ENCODE measurements at regions not wholly inside any gene's neighbourhood (a gene's known extent, or its start where the extent isn't known, plus 50 kb on each side); places are given as distances from the start of the nearest gene placed in this dataset.

DNA sequence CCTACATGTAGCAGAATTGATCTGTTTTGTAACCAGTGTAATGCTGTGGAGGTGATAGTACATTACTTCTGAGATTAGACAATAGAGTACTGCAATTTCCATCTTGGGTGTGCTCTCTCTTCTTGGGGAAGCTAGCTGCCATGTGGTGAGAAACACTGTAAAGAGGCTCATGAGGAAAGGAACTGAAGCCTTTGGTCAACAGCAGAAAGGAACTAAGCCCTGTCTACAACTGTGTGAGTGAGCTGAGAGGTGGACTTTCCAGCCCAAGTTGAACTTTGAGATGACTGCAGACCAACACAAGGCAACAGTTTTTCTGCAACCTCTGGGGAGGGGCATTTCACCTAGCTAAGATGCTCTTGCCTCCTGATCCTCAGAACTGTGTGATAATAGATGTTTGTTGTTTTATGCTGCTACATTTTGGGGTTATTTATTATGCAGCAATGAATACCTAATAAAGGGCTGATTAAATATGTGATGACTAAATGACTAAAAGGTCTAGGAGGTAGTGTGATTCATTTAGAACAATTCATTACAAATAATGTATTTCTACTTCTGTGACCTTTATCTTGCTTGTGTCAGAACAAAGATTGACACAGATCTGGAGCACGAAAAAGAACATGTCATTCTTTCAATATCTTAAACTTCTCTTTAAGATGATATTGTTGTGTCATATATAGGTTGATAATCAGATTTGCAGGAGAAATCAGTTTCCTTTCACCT lies 121.6 kb upstream of the THRB start:
- Histone ChIP-seq H3K4me3 (ENCODE audit: low read length) (no peak overlapping the region), H3K36me3 (ENCODE audit: control insufficient read depth, insufficient read depth, low read length) (no peaks in the 10 kb centered on the region), H3K27me3 (ENCODE audit: control insufficient read depth, insufficient read depth, low read length) (no peaks in the 10 kb centered on the region), H3K27ac (ENCODE audit: low read length) (no peak overlapping the region), H3K4me1 (ENCODE audit: control insufficient read depth, insufficient read depth, low read length) (no peaks in the 10 kb centered on the region), H3K9me3 (ENCODE audit: control insufficient read depth, insufficient read depth, low read length) (no peaks in the 10 kb centered on the region)
- DNase-seq (ENCODE audit: low read depth, low spot score), result no peak
- no CpG with 5 or more reads among the region's 1 CpG for WGBS (ENCODE audit: insufficient coverage, insufficient read length)

DNA sequence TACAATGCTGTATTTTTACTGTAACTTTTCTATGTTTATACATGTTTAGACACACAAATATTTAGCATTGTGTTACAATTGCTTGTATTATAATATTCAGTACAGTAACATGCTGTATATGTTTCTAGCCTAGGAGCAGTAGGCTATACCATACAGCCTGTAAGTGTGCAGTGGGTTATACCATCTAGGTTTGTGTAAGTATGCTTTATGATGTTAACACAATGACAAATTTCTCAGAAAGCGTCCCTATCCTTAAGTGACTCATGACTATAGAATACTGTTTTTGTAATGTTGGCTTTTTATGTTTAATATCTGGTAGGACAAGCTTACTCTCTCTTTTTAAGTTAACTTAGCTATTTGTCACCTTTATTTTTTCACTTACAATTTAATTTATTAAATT lies 127.5 kb upstream of the THRB start:
- no peaks in the 10 kb centered on the region for H3K4me1 ChIP-seq (ENCODE audit: control insufficient read depth, insufficient read depth, low read length)
- H3K9me3 ChIP-seq (ENCODE audit: control insufficient read depth, insufficient read depth, low read length), result no peaks in the 10 kb centered on the region
- no peaks in the 10 kb centered on the region for H3K27me3 ChIP-seq (ENCODE audit: control insufficient read depth, insufficient read depth, low read length)
- no peaks in the 10 kb centered on the region for H3K36me3 ChIP-seq (ENCODE audit: control insufficient read depth, insufficient read depth, low read length)
- H3K27ac ChIP-seq (ENCODE audit: low read length), result no peak overlapping the region
- DNase-seq (ENCODE audit: low read depth, low spot score), result no peak
- no peak overlapping the region for H3K4me3 ChIP-seq (ENCODE audit: low read length)
- no CpG with 5 or more reads among the region's 1 CpG for WGBS (ENCODE audit: insufficient coverage, insufficient read length)

GRCh38 chr3:24622696-24623225 lies 128.1 kb upstream of the THRB start:
- Histone ChIP-seq H3K9me3 (ENCODE audit: control insufficient read depth, insufficient read depth, low read length) (no peaks in the 10 kb centered on the region), H3K4me3 (ENCODE audit: low read length) (no peak overlapping the region), H3K4me1 (ENCODE audit: control insufficient read depth, insufficient read depth, low read length) (no peaks in the 10 kb centered on the region), H3K27ac (ENCODE audit: low read length) (no peak overlapping the region), H3K36me3 (ENCODE audit: control insufficient read depth, insufficient read depth, low read length) (no peaks in the 10 kb centered on the region), H3K27me3 (ENCODE audit: control insufficient read depth, insufficient read depth, low read length) (no peaks in the 10 kb centered on the region)
- no peak for DNase-seq (ENCODE audit: low read depth, low spot score)
- no CpG with 5 or more reads among the region's 3 CpGs for WGBS (ENCODE audit: insufficient coverage, insufficient read length)

DNA sequence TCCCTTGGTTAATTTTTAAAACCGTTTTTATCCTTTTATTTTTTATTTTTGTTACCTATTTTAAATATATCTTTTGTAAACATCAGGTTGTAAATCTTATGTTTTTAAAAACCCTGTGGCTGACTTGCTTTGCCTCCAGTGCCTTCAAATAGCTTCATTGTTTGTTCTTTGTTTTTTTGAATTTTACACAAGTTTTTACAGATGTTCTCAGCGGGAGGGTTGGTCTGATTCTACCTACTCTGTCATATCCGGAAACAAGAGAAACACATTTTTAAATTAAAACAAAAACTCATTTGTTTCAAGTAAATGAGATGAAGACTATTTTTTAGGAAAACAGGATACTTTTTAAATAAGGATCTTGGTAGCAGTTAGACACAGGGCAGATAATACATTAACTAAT lies 129.0 kb upstream of the THRB start:
- H3K4me3 ChIP-seq (ENCODE audit: low read length), result no peak overlapping the region
- H3K27ac ChIP-seq (ENCODE audit: low read length), result no peak overlapping the region
- no peak for DNase-seq (ENCODE audit: low read depth, low spot score)
- no peaks in the 10 kb centered on the region for H3K4me1 ChIP-seq (ENCODE audit: control insufficient read depth, insufficient read depth, low read length)
- WGBS (ENCODE audit: insufficient coverage, insufficient read length), result no CpG with 5 or more reads among the region's 3 CpGs
- H3K9me3 ChIP-seq (ENCODE audit: control insufficient read depth, insufficient read depth, low read length), result no peaks in the 10 kb centered on the region
- no peaks in the 10 kb centered on the region for H3K27me3 ChIP-seq (ENCODE audit: control insufficient read depth, insufficient read depth, low read length)
- no peaks in the 10 kb centered on the region for H3K36me3 ChIP-seq (ENCODE audit: control insufficient read depth, insufficient read depth, low read length)

GRCh38 chr3:24624938-24625681 lies 130.5 kb upstream of the THRB start:
- WGBS (ENCODE audit: insufficient coverage, insufficient read length), result no CpG with 5 or more reads among the region's 2 CpGs
- H3K4me1 ChIP-seq (ENCODE audit: control insufficient read depth, insufficient read depth, low read length), result no peaks in the 10 kb centered on the region

GRCh38 chr3:24628523-24629258 lies 134.0 kb upstream of the THRB start:
- no peak for DNase-seq (ENCODE audit: low read depth, low spot score)
- Histone ChIP-seq H3K27me3 (ENCODE audit: control insufficient read depth, insufficient read depth, low read length) (no peaks in the 10 kb centered on the region), H3K27ac (ENCODE audit: low read length) (no peak overlapping the region), H3K4me3 (ENCODE audit: low read length) (no peak overlapping the region), H3K4me1 (ENCODE audit: control insufficient read depth, insufficient read depth, low read length) (no peaks in the 10 kb centered on the region), H3K36me3 (ENCODE audit: control insufficient read depth, insufficient read depth, low read length) (no peaks in the 10 kb centered on the region), H3K9me3 (ENCODE audit: control insufficient read depth, insufficient read depth, low read length) (no peaks in the 10 kb centered on the region)
- no CpG with 5 or more reads among the region's 4 CpGs for WGBS (ENCODE audit: insufficient coverage, insufficient read length)

More at GRCh38 chr3:24624938-24625681, 130.5 kb upstream of the THRB start:
- Histone ChIP-seq H3K9me3 (ENCODE audit: control insufficient read depth, insufficient read depth, low read length) (no peaks in the 10 kb centered on the region), H3K27me3 (ENCODE audit: control insufficient read depth, insufficient read depth, low read length) (no peaks in the 10 kb centered on the region), H3K27ac (ENCODE audit: low read length) (no peak overlapping the region), H3K36me3 (ENCODE audit: control insufficient read depth, insufficient read depth, low read length) (no peaks in the 10 kb centered on the region), H3K4me3 (ENCODE audit: low read length) (no peak overlapping the region)
- DNase-seq (ENCODE audit: low read depth, low spot score), result no peak

DNA sequence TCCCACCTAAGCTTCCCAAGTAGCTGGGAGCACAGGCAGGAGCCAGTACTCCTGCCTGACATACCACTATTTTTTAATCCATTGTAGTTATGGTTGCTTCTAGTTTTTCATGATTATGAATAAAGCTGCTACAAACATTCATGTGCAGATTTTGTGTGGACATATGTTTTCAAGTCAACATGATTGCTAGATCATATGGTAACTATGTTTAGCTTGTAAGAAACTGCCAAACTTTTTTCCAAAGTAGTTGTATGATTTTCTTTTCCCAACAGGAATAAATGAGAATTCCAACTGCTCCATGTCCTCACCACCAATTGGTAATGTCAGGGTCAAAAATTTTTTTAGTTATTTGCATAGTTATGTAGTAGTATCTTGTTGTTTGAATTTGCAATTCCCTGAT lies 136.8 kb upstream of the THRB start:
- Histone ChIP-seq H3K36me3 (ENCODE audit: control insufficient read depth, insufficient read depth, low read length) (no peaks in the 10 kb centered on the region), H3K27me3 (ENCODE audit: control insufficient read depth, insufficient read depth, low read length) (no peaks in the 10 kb centered on the region), H3K4me3 (ENCODE audit: low read length) (no peak overlapping the region), H3K27ac (ENCODE audit: low read length) (no peak overlapping the region), H3K4me1 (ENCODE audit: control insufficient read depth, insufficient read depth, low read length) (no peaks in the 10 kb centered on the region), H3K9me3 (ENCODE audit: control insufficient read depth, insufficient read depth, low read length) (no peaks in the 10 kb centered on the region)
- DNase-seq (ENCODE audit: low read depth, low spot score), result no peak

DNA sequence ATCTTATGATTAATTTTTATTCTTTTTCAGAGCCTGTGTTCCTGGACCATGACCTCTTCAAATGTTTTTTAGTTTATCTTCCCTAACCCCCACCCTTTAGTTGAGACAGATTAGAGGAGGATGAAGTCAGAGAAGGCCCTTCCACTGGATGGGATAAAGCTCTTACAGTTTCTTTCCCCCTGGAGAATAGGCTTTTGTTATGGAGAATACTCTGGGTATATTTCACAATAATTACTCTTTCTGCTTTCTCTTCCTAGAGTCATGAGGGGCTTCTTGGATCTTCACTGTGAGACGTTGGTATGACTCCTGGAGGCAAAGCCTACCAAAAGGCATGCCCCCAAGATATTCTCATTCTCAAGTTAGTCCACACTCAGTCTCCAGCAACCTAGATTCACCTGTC lies 144.4 kb upstream of the THRB start:
- WGBS (ENCODE audit: insufficient coverage, insufficient read length), result no CpG with 5 or more reads among the region's 1 CpG
- DNase-seq (ENCODE audit: low read depth, low spot score), result no peak
- no peaks in the 10 kb centered on the region for H3K9me3 ChIP-seq (ENCODE audit: control insufficient read depth, insufficient read depth, low read length)
- no peaks in the 10 kb centered on the region for H3K36me3 ChIP-seq (ENCODE audit: control insufficient read depth, insufficient read depth, low read length)
- H3K4me3 ChIP-seq (ENCODE audit: low read length), result no peak overlapping the region
- H3K27me3 ChIP-seq (ENCODE audit: control insufficient read depth, insufficient read depth, low read length), result no peaks in the 10 kb centered on the region; the same call in 1 of the 2 replicates
- H3K4me1 ChIP-seq (ENCODE audit: control insufficient read depth, insufficient read depth, low read length), result no peaks in the 10 kb centered on the region
- H3K27ac ChIP-seq (ENCODE audit: low read length), result no peak overlapping the region

DNA sequence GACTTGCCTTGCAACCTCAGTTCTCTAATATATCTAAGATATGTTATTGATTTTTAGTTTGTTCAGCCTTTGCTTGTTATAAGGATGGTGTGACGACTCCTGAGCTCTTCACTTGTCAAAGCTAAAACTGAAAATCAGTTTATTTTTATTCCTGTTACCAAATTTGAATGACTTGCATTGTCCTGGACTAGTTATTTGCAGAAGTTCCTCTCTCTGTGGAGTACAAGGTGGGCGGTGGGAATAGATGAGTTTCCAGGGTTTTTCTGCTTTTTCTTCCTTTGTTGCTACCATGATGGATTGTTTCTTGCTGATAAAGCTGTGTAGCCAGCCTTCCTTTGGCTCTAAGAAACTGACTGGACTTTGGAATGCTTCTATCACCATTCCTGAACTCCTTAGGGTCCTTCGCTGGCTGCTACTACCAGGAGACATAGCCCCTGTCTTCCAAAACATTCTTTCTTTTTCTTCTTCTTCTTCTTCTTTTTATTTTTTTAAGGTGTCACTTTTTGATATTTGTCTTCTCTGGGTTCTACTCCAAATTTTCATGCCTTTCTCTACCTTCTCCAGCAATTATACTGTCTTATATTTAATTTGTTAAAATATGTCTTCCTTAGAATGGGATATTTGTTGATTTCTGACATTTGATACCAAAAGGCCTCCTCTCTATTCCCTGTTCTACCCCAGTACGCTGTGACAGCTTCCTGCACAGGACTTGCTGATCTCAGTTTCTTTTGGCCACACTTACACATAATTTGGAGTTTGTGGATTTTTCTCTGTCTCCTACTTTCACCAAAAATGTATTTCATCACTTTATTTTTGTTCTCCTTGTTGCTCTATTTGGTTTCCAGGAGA lies 145.1 kb upstream of the THRB start:
- Histone ChIP-seq H3K9me3 (ENCODE audit: control insufficient read depth, insufficient read depth, low read length) (no peaks in the 10 kb centered on the region), H3K36me3 (ENCODE audit: control insufficient read depth, insufficient read depth, low read length) (no peaks in the 10 kb centered on the region), H3K4me1 (ENCODE audit: control insufficient read depth, insufficient read depth, low read length) (no peaks in the 10 kb centered on the region), H3K4me3 (ENCODE audit: low read length) (no peak overlapping the region), H3K27me3 (ENCODE audit: control insufficient read depth, insufficient read depth, low read length) (no peaks in the 10 kb centered on the region; the same call in 1 of the 2 replicates), H3K27ac (ENCODE audit: low read length) (no peak overlapping the region)
- WGBS (ENCODE audit: insufficient coverage, insufficient read length), result no CpG with 5 or more reads among the region's 4 CpGs
- DNase-seq (ENCODE audit: low read depth, low spot score), result no peak
